A549 (cell line): ENCODE measurements at regions not wholly inside any gene's neighbourhood (a gene's known extent, or its start where the extent isn't known, plus 50 kb on each side); places are given as distances from the start of the nearest gene placed in this dataset.

Source experiments
- ATAC-seq, 2 experiments: fragments of 200-7000 bp in 1 of 2; fragments of >200 bp in 1 of 2; cut with Nextera tagmentation in 1 of 2; cut with Tn5 transposase in 1 of 2; 3 replicates each; pipeline versions ENCODE4 v1.8.0 to v1.9.1; 2018 to 2020; ENCODE audit warnings: mild to moderate bottlenecking in 1 of 2, moderate library complexity in 1 of 2
- CTCF ChIA-PET: fragments of 300-600 bp; sonication (Branson Sonifier 250); formaldehyde crosslinking; extraction: SDS; loops from one replicate; lab custom pipeline; 2021; ENCODE audit warnings: antibody characterized with exemption, inconsistent platforms; lab: Yijun Ruan, JAX
- POLR2A ChIA-PET: fragments of 350-600 bp; formaldehyde crosslinking; extraction: SDS; loops from one replicate; lab custom pipeline; 2021; ENCODE audit warnings: antibody characterized with exemption, inconsistent platforms; lab: Yijun Ruan, JAX
- DNase-seq, 2 experiments: peaks; one replicate each; pipeline versions ENCODE4 v3.0.0 to v3.0.0-alpha.2; 2011 to 2016; ENCODE audit warnings: low read depth in 1 of 2, low spot score in 1 of 2
- FAIRE-seq: peaks from 2 replicates; lab custom pipeline; 2011; peaks lifted over from hg19 to GRCh38; lab: Jason Lieb, UNC
- H3K27ac ChIP-seq, 2 experiments: fragments of >200 bp; sonication (Bioruptor Twin); formaldehyde crosslinking; 3 replicates each; pipeline ENCODE4 v1.5.1; 2016 to 2017
- H3K4me1 ChIP-seq: fragments of >200 bp; sonication (Bioruptor Twin); formaldehyde crosslinking; 3 replicates; pipeline ENCODE4 v1.6.1; 2016
- H3K4me2 ChIP-seq: fragments of >200 bp; sonication (Bioruptor Twin); formaldehyde crosslinking; 3 replicates; pipeline ENCODE4 v1.6.1; 2016
- H3K4me3 ChIP-seq: fragments of >200 bp; sonication (Bioruptor Twin); formaldehyde crosslinking; 3 replicates; pipeline ENCODE4 v1.5.1; 2016
- H3K9me3 ChIP-seq: fragments of >200 bp; sonication (Bioruptor Twin); formaldehyde crosslinking; 3 replicates; pipeline ENCODE4 v1.6.1; 2016
- BCL3 ChIP-seq: fragments of >200 bp; sonication (Bioruptor Twin); formaldehyde crosslinking; IDR thresholded peaks from 3 replicates; pipeline ENCODE4 v1.6.1; 2016
- CTCF ChIP-seq: fragments of >200 bp; sonication (Bioruptor Twin); formaldehyde crosslinking; IDR thresholded peaks from 3 replicates; pipeline ENCODE4 v1.5.1; 2016
- EP300 ChIP-seq, 2 experiments: fragments of >200 bp; sonication (Bioruptor Twin); formaldehyde crosslinking; IDR thresholded peaks; 2 replicates in 1 of 2; 3 replicates in 1 of 2; pipeline ENCODE4 v1.6.1; 2016 to 2017
- FOSL2 ChIP-seq, 2 experiments: fragments of 450-650 bp in 1 of 2; fragments of >200 bp in 1 of 2; sonication (Bioruptor Twin) in 1 of 2; formaldehyde crosslinking; IDR thresholded peaks; 2 replicates each; pipeline versions ENCODE4 v1.5.0 to v1.6.1; 2016 to 2020; ENCODE audit warnings: mild to moderate bottlenecking in 1 of 2, moderate library complexity in 1 of 2
- GATA3 ChIP-seq: IDR thresholded peaks from 2 replicates; pipeline ENCODE4 v1.6.1; 2012; ENCODE audit warnings: borderline replicate concordance
- HES2 ChIP-seq: fragments of >200 bp; sonication (Bioruptor Twin); formaldehyde crosslinking; IDR thresholded peaks from 2 replicates; pipeline ENCODE4 v1.6.1; 2016
- HEYL ChIP-seq: fragments of 250-450 bp; sonication (Bioruptor Pico); IDR thresholded peaks from 2 replicates; pipeline ENCODE4 v1.8.0; 2021; ENCODE audit warnings: mild to moderate bottlenecking, moderate library complexity
- HOXA7 ChIP-seq: fragments of 250-450 bp; sonication (Bioruptor Pico); IDR thresholded peaks from 2 replicates; pipeline ENCODE4 v1.5.0; 2020; ENCODE audit warnings: mild to moderate bottlenecking, moderate library complexity
- KDM1A ChIP-seq: fragments of 200-600 bp; sonication (generic); IDR thresholded peaks from 2 replicates; pipeline ENCODE4 v1.6.1; 2016; ENCODE audit warnings: low read depth, mild to moderate bottlenecking
- KDM5A ChIP-seq: fragments of 200-600 bp; sonication (generic); IDR thresholded peaks from 2 replicates; pipeline ENCODE4 v1.6.1; 2016; ENCODE audit warnings: antibody characterized with exemption, mild to moderate bottlenecking
- MAZ ChIP-seq: fragments of 150-350 bp; IDR thresholded peaks from 2 replicates; pipeline ENCODE4 v1.6.1; 2014; ENCODE audit warnings: antibody characterized with exemption, low read depth, low read length, borderline replicate concordance
- MYC ChIP-seq: IDR thresholded peaks from 2 replicates; pipeline ENCODE4 v1.6.1; 2012; ENCODE audit warnings: mild to moderate bottlenecking, inconsistent platforms, low read length, improper control_type of control experiment, borderline replicate concordance
- NPAS2 ChIP-seq: fragments of 250-450 bp; sonication (Bioruptor Pico); IDR thresholded peaks from 2 replicates; pipeline ENCODE4 v1.8.0; 2022; ENCODE audit warnings: mild to moderate bottlenecking, moderate library complexity, borderline replicate concordance
- PHF8 ChIP-seq: fragments of 200-600 bp; sonication (generic); IDR thresholded peaks from 2 replicates; pipeline ENCODE4 v1.6.1; 2016; ENCODE audit warnings: low read depth, mild to moderate bottlenecking, antibody characterized with exemption, moderate library complexity, borderline replicate concordance
- RARB ChIP-seq: fragments of 250-450 bp; sonication (Bioruptor Pico); IDR thresholded peaks from 2 replicates; pipeline ENCODE4 v1.8.0; 2021; ENCODE audit warnings: mild to moderate bottlenecking, moderate library complexity
- RCOR1 ChIP-seq: fragments of 150-350 bp; IDR thresholded peaks from 2 replicates; pipeline ENCODE4 v1.6.1; 2014; ENCODE audit warnings: antibody characterized with exemption, low read length, low read depth
- RNF2 ChIP-seq: fragments of 200-600 bp; sonication (generic); IDR thresholded peaks from 2 replicates; pipeline ENCODE4 v1.6.1; 2016; ENCODE audit warnings: low read depth, mild to moderate bottlenecking, antibody characterized with exemption, moderate library complexity, borderline replicate concordance
- ZC3H11A ChIP-seq: fragments of 450-650 bp; IDR thresholded peaks from 2 replicates; pipeline ENCODE4 v1.6.1; 2014; ENCODE audit warnings: antibody characterized with exemption, mild to moderate bottlenecking
- ZFP36 ChIP-seq: fragments of 450-650 bp; IDR thresholded peaks from 2 replicates; pipeline ENCODE4 v1.6.1; 2014; ENCODE audit warnings: borderline replicate concordance; ENCODE audit not compliant: partially characterized antibody
- WGBS: methylation state at CpG from one replicate; pipeline ENCODE4 v1.1.6; 2017; ENCODE audit errors: missing lambda C conversion rate; 5-methylcytosine and 5-hydroxymethylcytosine counted together
- TF ChIP-seq, protein P1 (sequence below): fragments of 450-650 bp; IDR thresholded peaks from 2 replicates; pipeline ENCODE4 v1.6.1; 2014; ENCODE audit warnings: antibody characterized with exemption
- TF ChIP-seq, protein P2 (sequence below): IDR thresholded peaks from 2 replicates; pipeline ENCODE4 v1.6.1; 2012

GRCh38 chr4:179110356-179110755, 1668.1 kb upstream of the AGA start:
- no peak overlapping the region for H3K27ac ChIP-seq
- H3K9me3 ChIP-seq, result no peaks in the 10 kb centered on the region
- no peak overlapping the region for H3K4me3 ChIP-seq
- ATAC-seq (no peak), DNase-seq (peak in 1 of 2 experiments; percentile 19), FAIRE-seq (no peak)
- no peak for TF ChIP-seq GATA3
- TF ChIP-seq CTCF, result no peak
- no peaks in the 10 kb centered on the region for H3K4me1 ChIP-seq
- 13% methylated on average over 2 of the region's 2 CpGs for whole genome bisulfite sequencing
- ChIA-PET POLR2A (no interaction called here), CTCF (no interaction called here)
- no peak overlapping the region for H3K4me2 ChIP-seq

GRCh38 chr4:179110816-179111215, 1668.6 kb upstream of the AGA start:
- Histone ChIP-seq H3K9me3 (no peaks in the 10 kb centered on the region), H3K4me2 (no peak overlapping the region)
- POLR2A ChIA-PET, result no interaction called here
- 71% methylated on average over 2 of the region's 2 CpGs for WGBS
- ATAC-seq (no peak), FAIRE-seq (no peak)
- TF ChIP-seq KDM5A (no peak), PHF8 (no peak), MYC (no peak), HOXA7 (CRISPR knock-in tag) (no peak), BCL3 (no peak), HEYL (no peak), RNF2 (no peak), RCOR1 (no peak), HES2 (no peak), ZC3H11A (no peak), ZFP36 (no peak), EP300 (IDR thresholded peaks at IDR 0.05) (no peak), MAZ (no peak), NPAS2 (no peak), KDM1A (no peak), FOSL2 (IDR thresholded peaks at IDR 0.05) (no peak), FOSL2 (CRISPR knock-in tag; IDR thresholded peaks at IDR 0.05) (no peak), RARB (CRISPR knock-in tag) (no peak)
- TF ChIP-seq, protein P1, sequence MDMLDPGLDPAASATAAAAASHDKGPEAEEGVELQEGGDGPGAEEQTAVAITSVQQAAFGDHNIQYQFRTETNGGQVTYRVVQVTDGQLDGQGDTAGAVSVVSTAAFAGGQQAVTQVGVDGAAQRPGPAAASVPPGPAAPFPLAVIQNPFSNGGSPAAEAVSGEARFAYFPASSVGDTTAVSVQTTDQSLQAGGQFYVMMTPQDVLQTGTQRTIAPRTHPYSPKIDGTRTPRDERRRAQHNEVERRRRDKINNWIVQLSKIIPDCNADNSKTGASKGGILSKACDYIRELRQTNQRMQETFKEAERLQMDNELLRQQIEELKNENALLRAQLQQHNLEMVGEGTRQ, result no peak
- TF ChIP-seq, protein P2, sequence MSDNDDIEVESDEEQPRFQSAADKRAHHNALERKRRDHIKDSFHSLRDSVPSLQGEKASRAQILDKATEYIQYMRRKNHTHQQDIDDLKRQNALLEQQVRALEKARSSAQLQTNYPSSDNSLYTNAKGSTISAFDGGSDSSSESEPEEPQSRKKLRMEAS, result no peak
- TF ChIP-seq, all 56 proteins: peak for 0
- Histone ChIP-seq H3K27ac (no peak overlapping the region), H3K4me3 (no peak overlapping the region), H3K4me1 (no peaks in the 10 kb centered on the region)
- no peak for DNase-seq
- CTCF ChIA-PET, result no interaction called here
